ACC112 (cell line): ENCODE measurements at regions not wholly inside any gene's neighbourhood (a gene's known extent, or its start where the extent isn't known, plus 50 kb on each side); places are given as distances from the start of the nearest gene placed in this dataset.

Experiments
- H2AFZ ChIP-seq: fragments of 200-600 bp; sonication (generic); one replicate; pipeline ENCODE4 v1.6.0; 2017; ENCODE audit warnings: antibody characterized with exemption, low read length; ENCODE audit not compliant: unreplicated experiment
- H3K27ac ChIP-seq: fragments of 200-600 bp; sonication (generic); 2 replicates; pipeline ENCODE4 v1.5.1; 2014; ENCODE audit warnings: low read depth, mild to moderate bottlenecking, antibody characterized with exemption, low read length, moderate library complexity
- H3K27me3 ChIP-seq: fragments of 200-600 bp; sonication (generic); 2 replicates; pipeline ENCODE4 v1.6.1; 2014; ENCODE audit warnings: mild to moderate bottlenecking, antibody characterized with exemption, low read length, moderate library complexity, mixed read lengths; ENCODE audit not compliant: insufficient read depth
- H3K36me3 ChIP-seq: fragments of 200-600 bp; sonication (generic); 2 replicates; pipeline ENCODE4 v1.6.1; 2016; ENCODE audit warnings: mild to moderate bottlenecking, antibody characterized with exemption, low read length, moderate library complexity, mixed read lengths; ENCODE audit not compliant: insufficient read depth
- H3K4me1 ChIP-seq: fragments of 200-600 bp; sonication (generic); one replicate; pipeline ENCODE4 v1.6.1; 2016; ENCODE audit warnings: low read length, mixed read lengths; ENCODE audit not compliant: insufficient read depth, unreplicated experiment, control insufficient read depth
- H3K4me3 ChIP-seq: fragments of 200-600 bp; sonication (generic); 2 replicates; pipeline ENCODE4 v1.5.1; 2014; ENCODE audit warnings: mild to moderate bottlenecking, low read depth, low read length
- H3K79me2 ChIP-seq: fragments of 200-600 bp; sonication (generic); one replicate; pipeline ENCODE4 v1.6.0; 2016; ENCODE audit warnings: low read length; ENCODE audit not compliant: control insufficient read depth, unreplicated experiment, insufficient read depth

DNA sequence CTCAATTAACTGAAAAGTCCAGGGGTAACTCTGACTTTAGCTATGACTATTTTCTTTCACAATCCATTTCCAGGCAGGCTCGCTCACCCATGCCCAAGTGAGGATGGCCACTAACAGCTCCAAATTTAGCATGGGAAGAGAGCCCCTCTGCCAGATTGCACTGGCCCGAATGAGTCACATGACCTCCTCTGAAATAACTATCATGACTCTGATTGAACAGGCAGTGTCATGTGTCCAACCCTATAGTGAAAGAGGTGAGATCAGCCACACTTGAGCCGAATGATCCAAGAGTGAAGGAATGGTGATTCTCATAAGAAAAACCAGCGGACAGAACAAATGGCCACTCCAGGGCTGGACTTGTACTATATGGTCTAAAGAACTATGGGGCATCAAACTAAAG, 242.3 kb downstream of the NSG2 start:
- Histone ChIP-seq H3K36me3 (no peaks in the 10 kb centered on the region), H3K27ac (no peak overlapping the region), H3K4me3 (no peak overlapping the region), H3K27me3 (no peaks in the 10 kb centered on the region), H2AFZ (no peak overlapping the region), H3K4me1 (no peaks in the 10 kb centered on the region), H3K79me2 (no peaks in the 10 kb centered on the region)

GRCh38 chr5:174288439-174288838, 242.9 kb downstream of the NSG2 start:
- H2AFZ ChIP-seq, result no peak overlapping the region
- no peak overlapping the region for H3K27ac ChIP-seq
- no peaks in the 10 kb centered on the region for H3K79me2 ChIP-seq
- no peaks in the 10 kb centered on the region for H3K4me1 ChIP-seq
- H3K4me3 ChIP-seq, result no peak overlapping the region
- H3K27me3 ChIP-seq, result no peaks in the 10 kb centered on the region
- H3K36me3 ChIP-seq, result no peaks in the 10 kb centered on the region

DNA sequence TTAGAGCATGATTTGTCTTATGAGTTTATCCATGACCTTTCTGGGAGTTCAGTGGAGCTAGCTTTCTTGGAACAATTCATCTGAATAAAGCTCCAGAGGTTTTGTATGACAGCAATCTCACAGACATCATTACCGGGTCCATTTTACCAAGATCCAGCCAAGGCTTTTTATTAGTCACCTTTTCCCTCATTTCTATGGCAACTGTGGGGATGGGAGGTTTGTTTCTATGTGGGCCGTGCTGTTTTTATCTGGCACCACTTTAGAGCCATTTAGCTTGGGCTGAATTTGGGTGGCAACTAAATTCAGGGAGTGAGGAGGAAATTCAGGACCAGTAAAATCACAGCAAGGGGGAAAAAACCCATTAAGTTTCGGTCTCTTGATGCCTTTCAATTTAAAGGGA, 245.7 kb downstream of the NSG2 start:
- Histone ChIP-seq H3K4me1 (no peaks in the 10 kb centered on the region), H2AFZ (no peak overlapping the region), H3K27ac (no peak overlapping the region), H3K36me3 (no peaks in the 10 kb centered on the region), H3K27me3 (no peaks in the 10 kb centered on the region), H3K79me2 (no peaks in the 10 kb centered on the region), H3K4me3 (no peak overlapping the region)

GRCh38 chr5:174292348-174292747, 246.8 kb downstream of the NSG2 start:
- Histone ChIP-seq H3K4me3 (no peak overlapping the region), H3K27me3 (no peaks in the 10 kb centered on the region), H3K4me1 (no peaks in the 10 kb centered on the region), H3K79me2 (no peaks in the 10 kb centered on the region), H2AFZ (no peak overlapping the region), H3K36me3 (no peaks in the 10 kb centered on the region), H3K27ac (no peak overlapping the region)

GRCh38 chr5:174293006-174293405, 247.5 kb downstream of the NSG2 start:
- Histone ChIP-seq H3K79me2 (no peaks in the 10 kb centered on the region), H3K4me3 (no peak overlapping the region), H3K4me1 (no peaks in the 10 kb centered on the region), H3K36me3 (no peaks in the 10 kb centered on the region), H2AFZ (no peak overlapping the region), H3K27me3 (no peaks in the 10 kb centered on the region), H3K27ac (no peak overlapping the region)

DNA sequence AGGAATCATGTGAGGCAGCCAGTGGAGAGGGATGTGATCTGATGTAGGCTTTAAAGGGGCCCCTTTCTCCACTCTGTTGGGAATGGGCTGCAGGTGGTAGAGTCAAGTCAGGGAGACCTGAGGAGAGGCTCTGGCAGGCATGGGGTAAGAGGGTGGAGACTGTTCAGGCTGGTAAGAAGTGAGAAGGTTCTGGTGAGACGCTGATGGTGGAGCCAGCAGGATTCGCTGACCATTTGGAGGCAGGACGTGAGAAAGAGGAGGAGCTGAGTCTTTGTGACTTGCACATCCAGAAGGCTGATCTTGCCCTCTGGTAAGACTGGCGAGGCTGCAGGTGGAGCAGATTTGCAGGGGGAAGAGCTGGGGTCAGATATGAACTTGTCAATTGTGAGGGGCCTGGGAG, 248.0 kb downstream of the NSG2 start:
- Histone ChIP-seq H2AFZ (no peak overlapping the region), H3K4me1 (no peaks in the 10 kb centered on the region), H3K27me3 (no peaks in the 10 kb centered on the region), H3K36me3 (no peaks in the 10 kb centered on the region), H3K27ac (no peak overlapping the region), H3K79me2 (no peaks in the 10 kb centered on the region), H3K4me3 (no peak overlapping the region)

DNA sequence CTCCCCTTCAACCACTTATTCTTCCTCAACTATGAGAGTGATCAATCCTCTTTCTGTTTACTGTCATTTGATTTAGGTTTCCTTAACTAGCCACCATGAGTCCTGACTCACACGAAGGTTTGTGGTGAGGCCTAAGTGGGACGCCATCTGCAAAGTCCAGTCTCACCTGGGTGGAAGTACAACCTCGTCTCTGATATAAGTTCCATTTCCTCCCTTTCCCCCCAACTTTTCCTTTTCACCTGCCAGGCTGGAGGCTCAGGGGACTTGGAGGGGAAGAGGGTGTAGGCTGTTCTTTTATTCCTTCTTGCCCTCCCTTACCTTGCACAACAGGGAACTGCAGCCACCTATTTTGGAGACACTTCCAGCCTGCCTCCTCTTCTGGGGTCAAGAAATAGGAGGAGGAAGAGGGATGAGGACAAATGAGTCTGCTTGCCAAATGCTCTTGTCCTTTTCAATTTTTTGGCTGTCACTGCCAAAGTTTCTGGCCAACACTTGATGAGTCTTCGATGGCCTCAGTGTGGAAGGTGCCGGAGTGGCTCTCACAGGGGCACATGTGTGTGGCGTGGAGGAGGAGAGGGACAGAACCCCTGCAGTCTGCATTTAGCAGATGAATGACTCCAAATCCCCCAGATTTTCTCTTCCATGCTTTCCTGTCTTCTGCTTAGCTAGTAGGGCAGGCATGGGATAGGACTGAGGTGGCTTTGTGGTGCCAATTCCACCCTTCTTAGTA, 249.6 kb downstream of the NSG2 start:
- H3K27me3 ChIP-seq, result no peaks in the 10 kb centered on the region
- H3K4me1 ChIP-seq, result no peaks in the 10 kb centered on the region
- no peaks in the 10 kb centered on the region for H3K36me3 ChIP-seq
- no peak overlapping the region for H3K4me3 ChIP-seq
- H3K27ac ChIP-seq, result no peak overlapping the region
- H3K79me2 ChIP-seq, result no peaks in the 10 kb centered on the region
- H2AFZ ChIP-seq, result no peak overlapping the region

- H3K79me2 ChIP-seq, result no peaks in the 10 kb centered on the region
- H3K36me3 ChIP-seq, result no peaks in the 10 kb centered on the region
- no peak overlapping the region for H2AFZ ChIP-seq
- H3K27ac ChIP-seq, result no peak overlapping the region
- H3K4me3 ChIP-seq, result no peak overlapping the region
- no peaks in the 10 kb centered on the region for H3K4me1 ChIP-seq
- no peaks in the 10 kb centered on the region for H3K27me3 ChIP-seq
Observed at GRCh38 chr5:174295702-174296436, 250.4 kb downstream of the NSG2 start.

GRCh38 chr5:174300118-174300940, 254.8 kb downstream of the NSG2 start:
- no peaks in the 10 kb centered on the region for H3K36me3 ChIP-seq
- no peak overlapping the region for H2AFZ ChIP-seq
- H3K4me1 ChIP-seq, result no peaks in the 10 kb centered on the region
- no peaks in the 10 kb centered on the region for H3K27me3 ChIP-seq
- no peak overlapping the region for H3K27ac ChIP-seq
- H3K4me3 ChIP-seq, result no peak overlapping the region
- H3K79me2 ChIP-seq, result no peaks in the 10 kb centered on the region

- Histone ChIP-seq H3K4me1 (no peaks in the 10 kb centered on the region), H2AFZ (no peak overlapping the region), H3K27me3 (peaks cover 5% of the 10 kb centered on the region; the same call in 1 of the 2 replicates), H3K27ac (no peak overlapping the region), H3K79me2 (no peaks in the 10 kb centered on the region), H3K36me3 (no peaks in the 10 kb centered on the region), H3K4me3 (no peak overlapping the region)
Observed at GRCh38 chr5:174300941-174301761, 255.6 kb downstream of the NSG2 start.
